ENCODE measurements at regions not wholly inside any gene's neighbourhood (a gene's known extent, or its start where the extent isn't known, plus 50 kb on each side); places are given as distances from the start of the nearest gene placed in this dataset.

GRCh38 chr20:39762716-39763115, 800.6 kb downstream of the DHX35 start:
- Mint-ChIP-seq H3K27me3 (ENCODE audit: low read depth) (no peaks in the 10 kb centered on the region; the same call in 1 of the 2 replicates), H3K4me1 (peaks cover 5% of the 10 kb centered on the region), H3K9me3 (peaks cover 8% of the 10 kb centered on the region; the same call in 1 of the 2 replicates), H3K27ac (peak overlapping the region; percentile 11; the same call in 1 of the 2 replicates), H3K36me3 (peaks cover 3% of the 10 kb centered on the region; the same call in 1 of the 2 replicates), H3K4me3 (no peak overlapping the region)
- CTCF ChIA-PET = interaction anchor here (1.1 to 1.3 kb wide), 2 partner anchors 111 to 333 kb away, joined by 3 read pairs; no protein-coding TSS in a partner anchor
- DNase-seq (ENCODE audit: low spot score) = no peak
- no peak for TF ChIP-seq USF1 (CRISPR knock-in tag; IDR thresholded peaks at IDR 0.05)
- TF ChIP-seq NR3C1 (CRISPR knock-in tag; conservative IDR thresholded peaks at IDR 0.05; ENCODE audit: low read depth) = no peak
- TF ChIP-seq ZNF232 (CRISPR knock-in tag; IDR thresholded peaks at IDR 0.05) = no peak
- TF ChIP-seq CREM (CRISPR knock-in tag; IDR thresholded peaks at IDR 0.05) = no peak
- no peak for TF ChIP-seq JUN (CRISPR knock-in tag; IDR thresholded peaks at IDR 0.05)
- TF ChIP-seq ARID4B (CRISPR knock-in tag; IDR thresholded peaks at IDR 0.05; ENCODE audit: borderline replicate concordance) = no peak
- no peak for TF ChIP-seq ZNF416 (CRISPR knock-in tag; IDR thresholded peaks at IDR 0.05)
- TF ChIP-seq ZNF219 (CRISPR knock-in tag; IDR thresholded peaks at IDR 0.05; ENCODE audit: borderline replicate concordance) = no peak
- TF ChIP-seq MYBL2 (CRISPR knock-in tag; IDR thresholded peaks at IDR 0.05) = no peak
- TF ChIP-seq ESRRA (CRISPR knock-in tag; IDR thresholded peaks at IDR 0.05; ENCODE audit: borderline replicate concordance) = no peak
- no peak for TF ChIP-seq NFATC4 (CRISPR knock-in tag; IDR thresholded peaks at IDR 0.05)
- no peak for ATAC-seq
- POLR2A ChIA-PET = no interaction called here

GRCh38 chr20:39758876-39759275, 796.7 kb downstream of the DHX35 start:
- POLR2A ChIA-PET = no interaction called here
- Mint-ChIP-seq H3K36me3 (peaks cover 3% of the 10 kb centered on the region; the same call in 1 of the 2 replicates), H3K4me3 (no peak overlapping the region), H3K27me3 (ENCODE audit: low read depth) (no peaks in the 10 kb centered on the region; the same call in 1 of the 2 replicates), H3K27ac (no peak overlapping the region), H3K4me1 (peaks cover 5% of the 10 kb centered on the region), H3K9me3 (no peaks in the 10 kb centered on the region)
- CTCF ChIA-PET = no interaction called here
- no peak for DNase-seq (ENCODE audit: low spot score)
- no peak for ATAC-seq
- TF ChIP-seq HMGXB4 (CRISPR knock-in tag; IDR thresholded peaks at IDR 0.05) = no peak
- TF ChIP-seq ZNF281 (CRISPR knock-in tag; IDR thresholded peaks at IDR 0.05) = no peak
- TF ChIP-seq GTF2I (CRISPR knock-in tag; conservative IDR thresholded peaks at IDR 0.05) = no peak
- TF ChIP-seq AFF4 (CRISPR knock-in tag; IDR thresholded peaks at IDR 0.05; ENCODE audit: borderline replicate concordance) = no peak
- no peak for TF ChIP-seq ZNF121 (CRISPR knock-in tag; IDR thresholded peaks at IDR 0.05)
- TF ChIP-seq FOXP1 (CRISPR knock-in tag; IDR thresholded peaks at IDR 0.05; ENCODE audit: borderline replicate concordance) = no peak

Data from WTC11 (cell line).